Sigmoid colon (tissue), 6 donors: ENCODE measurements at regions not wholly inside any gene's neighbourhood (a gene's known extent, or its start where the extent isn't known, plus 50 kb on each side); places are given as distances from the start of the nearest gene placed in this dataset.

ENCODE experiments used
- DNase-seq: peaks from one replicate; pipeline ENCODE4 v3.0.0-alpha.2; 2019
- H3K27ac ChIP-seq, 4 donors: fragments of 200-600 bp; sonication (generic); one replicate each; pipeline ENCODE4 v1.5.1; 2016 to 2019; ENCODE audit warnings: mild to moderate bottlenecking in 1 of 4
- H3K27me3 ChIP-seq, 3 donors: fragments of 200-600 bp; sonication (generic); one replicate each; pipeline ENCODE4 v1.5.1; 2019; ENCODE audit warnings: mild to moderate bottlenecking in 1 of 3
- H3K36me3 ChIP-seq, 4 donors: fragments of 200-600 bp; sonication (generic); one replicate each; pipeline ENCODE4 v1.5.1; 2016 to 2019
- H3K4me1 ChIP-seq, 4 donors: fragments of 200-600 bp; sonication (generic); one replicate each; pipeline ENCODE4 v1.5.1; 2017 to 2019
- H3K4me3 ChIP-seq, 4 donors: fragments of 200-600 bp; sonication (generic); one replicate each; pipeline ENCODE4 v1.5.1; 2017 to 2019; ENCODE audit warnings: mild to moderate bottlenecking in 2 of 4, moderate library complexity in 1 of 4
- H3K9me3 ChIP-seq, 4 donors: fragments of 200-600 bp in 3 of 4; sonication (generic) in 3 of 4; one replicate each; pipeline versions ENCODE4 v1.5.1 to v1.6.1; 2013 to 2019
- EP300 ChIP-seq, 4 donors: sonication (generic); formaldehyde crosslinking; IDR thresholded peaks; one replicate each; pipeline ENCODE4 v1.6.1; 2017; ENCODE audit warnings: antibody characterized with exemption in 4 of 4
- POLR2A ChIP-seq, 2 donors: fragments of 450-650 bp; IDR thresholded peaks; one replicate each; pipeline ENCODE4 v1.6.1; 2016; ENCODE audit warnings: antibody characterized with exemption in 2 of 2, mild to moderate bottlenecking in 2 of 2, moderate library complexity in 2 of 2
- POLR2AphosphoS5 ChIP-seq, 4 donors: sonication (generic); formaldehyde crosslinking; IDR thresholded peaks; one replicate each; pipeline ENCODE4 v1.6.1; 2017; ENCODE audit warnings: antibody characterized with exemption in 4 of 4
- WGBS, 2 donors: extraction: QIAGEN DNeasy Blood & Tissue Kit; methylation state at CpG; one replicate each; pipeline ENCODE4 v1.1.7; 2013; 5-methylcytosine and 5-hydroxymethylcytosine counted together
- intact Hi-C: fragments of 100-400 bp; cut with DNase I; formaldehyde crosslinking; loops from one replicate; pipeline ENCODE4 v1.15.1; 2023
- TF ChIP-seq, protein P1 (sequence below), 4 experiments: fragments of 450-650 bp in 3 of 4; fragments of 200-600 bp in 1 of 4; IDR thresholded peaks; one replicate each; pipeline ENCODE4 v1.5.1; 2016 to 2019; ENCODE audit warnings: antibody characterized with exemption in 4 of 4, mild to moderate bottlenecking in 3 of 4, moderate library complexity in 2 of 4
- donor health status: healthy with polysubstance abuse.
- donor health status: healthy.

- intact Hi-C loops, result no loop called here
- no peaks in the 10 kb centered on the region for H3K36me3 ChIP-seq
- no peak for DNase-seq
- no peak overlapping the region for H3K4me3 ChIP-seq
- no peak overlapping the region for H3K27ac ChIP-seq
- H3K9me3 ChIP-seq, result no peaks in the 10 kb centered on the region
- no peaks in the 10 kb centered on the region for H3K4me1 ChIP-seq
- WGBS, 2 donors, result 93 to 94% methylated on average over 11 of the region's 11 CpGs
- H3K27me3 ChIP-seq, result no peaks in the 10 kb centered on the region
- TF ChIP-seq, protein P1, sequence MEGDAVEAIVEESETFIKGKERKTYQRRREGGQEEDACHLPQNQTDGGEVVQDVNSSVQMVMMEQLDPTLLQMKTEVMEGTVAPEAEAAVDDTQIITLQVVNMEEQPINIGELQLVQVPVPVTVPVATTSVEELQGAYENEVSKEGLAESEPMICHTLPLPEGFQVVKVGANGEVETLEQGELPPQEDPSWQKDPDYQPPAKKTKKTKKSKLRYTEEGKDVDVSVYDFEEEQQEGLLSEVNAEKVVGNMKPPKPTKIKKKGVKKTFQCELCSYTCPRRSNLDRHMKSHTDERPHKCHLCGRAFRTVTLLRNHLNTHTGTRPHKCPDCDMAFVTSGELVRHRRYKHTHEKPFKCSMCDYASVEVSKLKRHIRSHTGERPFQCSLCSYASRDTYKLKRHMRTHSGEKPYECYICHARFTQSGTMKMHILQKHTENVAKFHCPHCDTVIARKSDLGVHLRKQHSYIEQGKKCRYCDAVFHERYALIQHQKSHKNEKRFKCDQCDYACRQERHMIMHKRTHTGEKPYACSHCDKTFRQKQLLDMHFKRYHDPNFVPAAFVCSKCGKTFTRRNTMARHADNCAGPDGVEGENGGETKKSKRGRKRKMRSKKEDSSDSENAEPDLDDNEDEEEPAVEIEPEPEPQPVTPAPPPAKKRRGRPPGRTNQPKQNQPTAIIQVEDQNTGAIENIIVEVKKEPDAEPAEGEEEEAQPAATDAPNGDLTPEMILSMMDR (IDR thresholded peaks at IDR 0.05), result no peak
- no peak for TF ChIP-seq POLR2AphosphoS5 (IDR thresholded peaks at IDR 0.05)
- no peak for TF ChIP-seq POLR2A (IDR thresholded peaks at IDR 0.05)
Observed at GRCh38 chr4:26130841-26131432, 189.9 kb upstream of the RBPJ start.

GRCh38 chr4:26131711-26132110 is 189.1 kb upstream of the RBPJ start:
- DNase-seq, result no peak
- Histone ChIP-seq H3K27ac (no peak overlapping the region), H3K4me1 (no peaks in the 10 kb centered on the region), H3K27me3 (no peaks in the 10 kb centered on the region), H3K4me3 (no peak overlapping the region), H3K36me3 (no peaks in the 10 kb centered on the region), H3K9me3 (no peaks in the 10 kb centered on the region)
- intact Hi-C loops, result no loop called here
- 68 to 90% methylated on average over 6 of the region's 6 CpGs for WGBS, 2 donors
- no peak for TF ChIP-seq POLR2A (IDR thresholded peaks at IDR 0.05)
- TF ChIP-seq, protein P1 (IDR thresholded peaks at IDR 0.05), result no peak
- TF ChIP-seq POLR2AphosphoS5 (IDR thresholded peaks at IDR 0.05), result no peak
- TF ChIP-seq EP300 (IDR thresholded peaks at IDR 0.05), result no peak

GRCh38 chr4:26132858-26133257 is 188.0 kb upstream of the RBPJ start:
- DNase-seq, result no peak
- Histone ChIP-seq H3K27ac (no peak overlapping the region), H3K9me3 (no peaks in the 10 kb centered on the region), H3K27me3 (no peaks in the 10 kb centered on the region), H3K4me1 (no peaks in the 10 kb centered on the region), H3K4me3 (no peak overlapping the region), H3K36me3 (no peaks in the 10 kb centered on the region)
- intact Hi-C loops, result no loop called here
- TF ChIP-seq, protein P1 (IDR thresholded peaks at IDR 0.05), result no peak
- no peak for TF ChIP-seq EP300 (IDR thresholded peaks at IDR 0.05)
- no peak for TF ChIP-seq POLR2AphosphoS5 (IDR thresholded peaks at IDR 0.05)
- TF ChIP-seq POLR2A (IDR thresholded peaks at IDR 0.05), result no peak
- 91 to 94% methylated on average over 6 of the region's 6 CpGs for WGBS, 2 donors

DNA sequence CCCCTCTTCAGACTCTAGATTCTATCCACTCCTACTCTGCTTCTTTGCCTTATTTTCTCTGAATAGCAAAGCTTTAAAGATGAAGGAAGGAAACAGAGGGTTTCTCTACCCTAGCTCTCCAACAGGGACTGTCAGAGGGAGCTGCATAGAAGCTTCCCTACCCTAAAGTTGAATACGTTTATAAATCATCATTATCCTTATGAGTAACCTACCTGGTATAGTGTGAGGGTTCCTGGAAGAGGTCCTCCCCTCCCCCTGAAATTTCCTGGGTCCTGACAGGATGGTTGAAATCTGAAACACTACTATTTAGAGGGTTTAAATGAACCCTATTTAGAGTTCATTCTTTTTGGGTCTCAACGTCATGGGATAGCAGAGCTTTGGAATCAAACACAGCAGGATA is 187.0 kb upstream of the RBPJ start:
- intact Hi-C loops, result no loop called here
- Histone ChIP-seq H3K36me3 (no peaks in the 10 kb centered on the region), H3K9me3 (no peaks in the 10 kb centered on the region), H3K4me3 (no peak overlapping the region), H3K27me3 (no peaks in the 10 kb centered on the region), H3K27ac (no peak overlapping the region), H3K4me1 (peaks cover 0 to 7% (median 5%) of the 10 kb centered on the region in 4 donors)
- WGBS, 2 donors, result 91 to 92% methylated on average over 2 of the region's 2 CpGs
- TF ChIP-seq EP300 (IDR thresholded peaks at IDR 0.05), result no peak
- TF ChIP-seq, protein P1 (IDR thresholded peaks at IDR 0.05), result no peak
- TF ChIP-seq POLR2AphosphoS5 (IDR thresholded peaks at IDR 0.05), result no peak
- no peak for DNase-seq

DNA sequence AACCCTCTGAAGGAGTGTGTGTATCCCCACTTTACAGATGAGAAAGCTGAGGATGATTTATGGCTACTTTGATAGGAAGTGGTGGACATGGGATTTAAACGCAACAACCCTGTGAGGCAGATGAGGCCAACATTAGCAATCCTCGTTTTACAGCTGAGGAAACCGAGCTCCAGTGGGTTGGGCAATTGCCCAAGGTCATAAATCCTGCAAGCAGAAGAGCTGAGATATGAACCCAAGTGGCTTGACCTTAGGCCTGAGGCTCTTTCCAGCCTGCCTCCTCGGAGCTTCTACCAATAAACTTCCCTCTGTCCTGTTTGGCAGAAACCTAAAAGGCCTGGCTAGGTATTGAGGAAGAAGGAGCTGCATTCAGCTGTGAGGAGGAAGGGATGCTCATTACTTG is 185.5 kb upstream of the RBPJ start:
- Histone ChIP-seq H3K36me3 (no peaks in the 10 kb centered on the region), H3K27ac (no peak overlapping the region), H3K4me1 (peaks cover 0 to 22% (median 20%) of the 10 kb centered on the region in 4 donors), H3K4me3 (no peak overlapping the region), H3K9me3 (no peaks in the 10 kb centered on the region), H3K27me3 (no peaks in the 10 kb centered on the region)
- intact Hi-C loops, result no loop called here
- no peak for TF ChIP-seq EP300 (IDR thresholded peaks at IDR 0.05)
- no peak for TF ChIP-seq POLR2A (IDR thresholded peaks at IDR 0.05)
- TF ChIP-seq, protein P1 (IDR thresholded peaks at IDR 0.05), result no peak
- TF ChIP-seq POLR2AphosphoS5 (IDR thresholded peaks at IDR 0.05), result no peak
- no peak for DNase-seq
- 27 to 66% methylated on average over 4 of the region's 4 CpGs for WGBS, 2 donors
